Prostate gland (tissue), 2 donors: ENCODE measurements at regions not wholly inside any gene's neighbourhood (a gene's known extent, or its start where the extent isn't known, plus 50 kb on each side); places are given as distances from the start of the nearest gene placed in this dataset.

Source experiments
- POLR2A ChIP-seq: fragments of 450-650 bp; IDR thresholded peaks from one replicate; pipeline ENCODE4 v1.6.1; 2016; ENCODE audit warnings: antibody characterized with exemption, mild to moderate bottlenecking
- POLR2AphosphoS5 ChIP-seq: sonication (generic); formaldehyde crosslinking; IDR thresholded peaks from one replicate; pipeline ENCODE4 v1.6.1; 2017; ENCODE audit warnings: antibody characterized with exemption
- TF ChIP-seq, protein P1 (sequence below), 4 experiments: fragments of 200-600 bp in 2 of 4; fragments of 450-650 bp in 2 of 4; sonication (generic) in 2 of 4; IDR thresholded peaks; 1 replicate in 3 of 4; 2 replicates in 1 of 4; pipeline ENCODE4 v1.5.1; 2016 to 2019; ENCODE audit warnings: antibody characterized with exemption in 4 of 4, mild to moderate bottlenecking in 2 of 4, moderate library complexity in 2 of 4

DNA sequence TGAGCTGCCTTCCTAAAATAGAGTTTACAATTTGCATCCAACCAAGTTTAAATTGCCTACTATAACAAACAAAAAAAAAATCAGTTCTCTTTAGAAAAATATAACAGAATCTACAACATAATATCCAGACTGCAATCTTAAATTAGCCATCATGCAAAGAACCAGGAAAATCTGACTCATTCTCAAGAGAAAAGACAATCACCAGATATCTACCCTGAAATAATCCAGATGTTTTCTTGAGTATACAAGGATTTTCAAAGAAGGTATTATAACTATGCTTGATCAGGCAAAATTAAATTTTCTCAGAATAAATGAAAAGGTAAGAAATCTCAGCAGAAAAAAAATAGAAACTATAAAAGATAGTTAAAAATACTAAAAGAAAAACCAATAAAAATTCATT lies 115.6 kb downstream of the CCER1 start:
- TF ChIP-seq, protein P1, sequence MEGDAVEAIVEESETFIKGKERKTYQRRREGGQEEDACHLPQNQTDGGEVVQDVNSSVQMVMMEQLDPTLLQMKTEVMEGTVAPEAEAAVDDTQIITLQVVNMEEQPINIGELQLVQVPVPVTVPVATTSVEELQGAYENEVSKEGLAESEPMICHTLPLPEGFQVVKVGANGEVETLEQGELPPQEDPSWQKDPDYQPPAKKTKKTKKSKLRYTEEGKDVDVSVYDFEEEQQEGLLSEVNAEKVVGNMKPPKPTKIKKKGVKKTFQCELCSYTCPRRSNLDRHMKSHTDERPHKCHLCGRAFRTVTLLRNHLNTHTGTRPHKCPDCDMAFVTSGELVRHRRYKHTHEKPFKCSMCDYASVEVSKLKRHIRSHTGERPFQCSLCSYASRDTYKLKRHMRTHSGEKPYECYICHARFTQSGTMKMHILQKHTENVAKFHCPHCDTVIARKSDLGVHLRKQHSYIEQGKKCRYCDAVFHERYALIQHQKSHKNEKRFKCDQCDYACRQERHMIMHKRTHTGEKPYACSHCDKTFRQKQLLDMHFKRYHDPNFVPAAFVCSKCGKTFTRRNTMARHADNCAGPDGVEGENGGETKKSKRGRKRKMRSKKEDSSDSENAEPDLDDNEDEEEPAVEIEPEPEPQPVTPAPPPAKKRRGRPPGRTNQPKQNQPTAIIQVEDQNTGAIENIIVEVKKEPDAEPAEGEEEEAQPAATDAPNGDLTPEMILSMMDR (IDR thresholded peaks at IDR 0.05): no peak
- TF ChIP-seq POLR2A: no peak
- TF ChIP-seq POLR2AphosphoS5: no peak
